H1 (cell line): ENCODE measurements at regions not wholly inside any gene's neighbourhood (a gene's known extent, or its start where the extent isn't known, plus 50 kb on each side); places are given as distances from the start of the nearest gene placed in this dataset.

Experiments
- BRCA1 ChIP-seq: IDR thresholded peaks from 2 replicates; pipeline ENCODE4 v1.6.1; 2012; ENCODE audit warnings: low read depth, low read length, improper control_type of control experiment
- CTBP2 ChIP-seq: IDR thresholded peaks from 2 replicates; pipeline ENCODE4 v1.7.0; 2011; ENCODE audit warnings: borderline replicate concordance, mild to moderate bottlenecking, moderate library complexity, mixed read lengths, low read length; ENCODE audit not compliant: insufficient read depth, insufficient read length
- FOSL1 ChIP-seq: IDR thresholded peaks from 2 replicates; pipeline ENCODE4 v1.6.1; 2011; ENCODE audit warnings: mild to moderate bottlenecking, low read depth, low read length, moderate library complexity; ENCODE audit not compliant: insufficient read depth
- JUND ChIP-seq: IDR thresholded peaks from 2 replicates; pipeline ENCODE4 v1.6.1; 2011; ENCODE audit warnings: mild to moderate bottlenecking, improper control_type of control experiment, low read length
- RFX5 ChIP-seq: IDR thresholded peaks from 2 replicates; pipeline ENCODE4 v1.6.1; 2011; ENCODE audit warnings: low read depth, low read length, improper control_type of control experiment, borderline replicate concordance
- SP4 ChIP-seq: IDR thresholded peaks from 2 replicates; pipeline ENCODE4 v1.6.1; 2012; ENCODE audit warnings: low read length, inconsistent platforms
- TAF7 ChIP-seq: optimal IDR thresholded peaks from 2 replicates; pipeline ENCODE3; 2011; ENCODE audit warnings: low read depth, mild to moderate bottlenecking, inconsistent platforms, low read length, moderate library complexity, borderline replicate concordance
- ZNF274 ChIP-seq: IDR thresholded peaks from 2 replicates; pipeline ENCODE4 v1.7.0; 2012; ENCODE audit warnings: low read length, borderline replicate concordance; ENCODE audit errors: extremely low read depth

- TF ChIP-seq CTBP2 (no peak), TAF7 (no peak), JUND (no peak), SP4 (no peak), ZNF274 (no peak), FOSL1 (no peak), BRCA1 (no peak), RFX5 (no peak)
Observed at GRCh38 chrX:34879346-34879745, 63.2 kb upstream of the FAM47B start (continued).
